ENCODE measurements at regions not wholly inside any gene's neighbourhood (a gene's known extent, or its start where the extent isn't known, plus 50 kb on each side); places are given as distances from the start of the nearest gene placed in this dataset.

DNA sequence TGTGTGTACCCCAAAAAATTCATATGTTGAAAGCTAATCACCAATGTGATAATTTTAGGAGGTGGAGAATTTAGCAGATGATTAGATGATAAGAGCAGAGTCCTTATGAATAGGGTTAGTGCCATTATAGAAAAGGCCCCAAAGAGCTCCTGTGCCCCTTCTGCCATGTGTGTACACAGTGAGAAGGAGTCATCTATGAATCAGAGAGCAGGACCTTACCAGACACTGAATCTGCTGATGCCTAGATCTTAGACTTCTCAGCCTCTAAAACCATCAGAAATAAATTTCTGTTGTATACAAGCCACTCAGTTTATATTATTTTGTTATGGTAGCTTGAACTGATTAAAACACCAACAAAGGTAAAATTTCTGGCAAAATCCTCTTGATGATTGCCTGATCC is 560.0 kb upstream of the CDH2 start:
- no peak overlapping the region for H3K9ac ChIP-seq (replicated peaks in 1 of 4; ENCODE audit: extremely low read depth in 1 of 4, low read depth in 3 of 4, low read length in 3 of 4)
- H2BK12ac ChIP-seq (ENCODE audit: low read depth, low read length): no peak overlapping the region
- H3K36me3 ChIP-seq (ENCODE audit: control insufficient read depth in 2 of 4, insufficient read depth in 4 of 4, low read length in 3 of 4): no peaks in the 10 kb centered on the region
- H3K27ac ChIP-seq (ENCODE audit: low read depth, low read length): no peak overlapping the region
- H4K20me1 ChIP-seq (replicated peaks in 1 of 2; ENCODE audit: control insufficient read depth in 1 of 2, insufficient read depth in 2 of 2, low read length in 2 of 2): no peaks in the 10 kb centered on the region
- CTCF ChIA-PET (ENCODE audit: partially characterized antibody): interaction anchor here (1.7 kb wide), 1 partner anchor 11 kb away, joined by 3 read pairs; no protein-coding TSS in a partner anchor
- H3K23ac ChIP-seq (ENCODE audit: insufficient read length): no peak overlapping the region
- H3K27me3 ChIP-seq (replicated peaks in 1 of 4; ENCODE audit: control insufficient read depth in 3 of 4, extremely low read depth in 1 of 4, insufficient read depth in 3 of 4, low read length in 3 of 4): no peaks in the 10 kb centered on the region
- FAIRE-seq: no peak
- no peak overlapping the region for H2BK20ac ChIP-seq (ENCODE audit: low read length)
- POLR2A ChIA-PET (ENCODE audit: partially characterized antibody): no interaction called here
- no peak overlapping the region for H3K4me3 ChIP-seq (ENCODE audit: extremely low read depth in 1 of 4, insufficient read depth in 2 of 4, low read depth in 3 of 4, low read length in 4 of 4)
- no peaks in the 10 kb centered on the region for H3K9me3 ChIP-seq (ENCODE audit: insufficient read depth in 2 of 2, low read depth in 1 of 2, low read length in 1 of 2)
- no peak overlapping the region for H3K4ac ChIP-seq (replicated peaks; ENCODE audit: insufficient read length, low read depth, low read length)
- H4K91ac ChIP-seq (replicated peaks; ENCODE audit: insufficient read length, low read length): no peak overlapping the region
- DNase-seq (ENCODE audit: low read depth in 1 of 2, low spot score in 2 of 2): no peak
- 0 out of 2 replicates have a peak, but pooled peaks cover 2% of the 10 kb centered on the region for H3K23me2 ChIP-seq (ENCODE audit: low read depth, low read length)
- no peak overlapping the region for H4K5ac ChIP-seq (ENCODE audit: insufficient read length, low read depth, low read length)
- no peak overlapping the region for H4K8ac ChIP-seq (ENCODE audit: extremely low read depth, insufficient read depth, low read length)
- no peak overlapping the region for H3K56ac ChIP-seq (replicated peaks; ENCODE audit: insufficient read length, low read depth, low read length)
- H2BK120ac ChIP-seq (replicated peaks; ENCODE audit: low read depth, low read length): no peak overlapping the region
- no peaks in the 10 kb centered on the region for H3K79me2 ChIP-seq (ENCODE audit: control insufficient read depth in 1 of 2, insufficient read depth in 2 of 2, low read length in 2 of 2)
- H2AK5ac ChIP-seq (ENCODE audit: low read depth, low read length): no peak overlapping the region
- no peak overlapping the region for H3K18ac ChIP-seq (ENCODE audit: extremely low read depth, low read length)
- H3K4me2 ChIP-seq (ENCODE audit: insufficient read depth in 1 of 2, low read depth in 2 of 2, low read length in 2 of 2): no peak overlapping the region
- H3K79me1 ChIP-seq (ENCODE audit: low read depth, low read length): no peaks in the 10 kb centered on the region
- H3K4me1 ChIP-seq (replicated peaks in 1 of 4; ENCODE audit: control insufficient read depth in 3 of 4, insufficient read depth in 4 of 4, low read length in 3 of 4): peaks cover 0 to 3% (median 0%) of the 10 kb centered on the region in 4 experiments; a peak in 1 of 7 replicates
- no peak overlapping the region for H2BK5ac ChIP-seq (ENCODE audit: low read depth, low read length)
- H2BK15ac ChIP-seq (ENCODE audit: low read length): no peak overlapping the region
- H2AFZ ChIP-seq (ENCODE audit: low read length): no peak overlapping the region
- no peak overlapping the region for H3K14ac ChIP-seq (ENCODE audit: insufficient read length)
- TF ChIP-seq RFX5 (IDR thresholded peaks at IDR 0.05; ENCODE audit: borderline replicate concordance, low read depth, low read length): no peak
- no peak for TF ChIP-seq TAF7 (optimal IDR thresholded peaks at IDR 0.05; ENCODE audit: borderline replicate concordance, low read depth, low read length)
- TF ChIP-seq RAD21 (IDR thresholded peaks at IDR 0.05 in 1 of 2, conservative IDR thresholded peaks at IDR 0.05 in 1 of 2; ENCODE audit: low read depth in 2 of 2, low read length in 2 of 2): no peak
- no peak for TF ChIP-seq HDAC6 (IDR thresholded peaks at IDR 0.05; ENCODE audit: low read depth, low read length)
- TF ChIP-seq YY1 (IDR thresholded peaks at IDR 0.05; ENCODE audit: low read depth, low read length): no peak
- TF ChIP-seq POLR2A (IDR thresholded peaks at IDR 0.05; ENCODE audit: control extremely low read depth in 1 of 2, low read depth in 2 of 2, low read length in 2 of 2): no peak
- TF ChIP-seq SUZ12 (IDR thresholded peaks at IDR 0.05; ENCODE audit: low read length): no peak
- TF ChIP-seq, protein P1, sequence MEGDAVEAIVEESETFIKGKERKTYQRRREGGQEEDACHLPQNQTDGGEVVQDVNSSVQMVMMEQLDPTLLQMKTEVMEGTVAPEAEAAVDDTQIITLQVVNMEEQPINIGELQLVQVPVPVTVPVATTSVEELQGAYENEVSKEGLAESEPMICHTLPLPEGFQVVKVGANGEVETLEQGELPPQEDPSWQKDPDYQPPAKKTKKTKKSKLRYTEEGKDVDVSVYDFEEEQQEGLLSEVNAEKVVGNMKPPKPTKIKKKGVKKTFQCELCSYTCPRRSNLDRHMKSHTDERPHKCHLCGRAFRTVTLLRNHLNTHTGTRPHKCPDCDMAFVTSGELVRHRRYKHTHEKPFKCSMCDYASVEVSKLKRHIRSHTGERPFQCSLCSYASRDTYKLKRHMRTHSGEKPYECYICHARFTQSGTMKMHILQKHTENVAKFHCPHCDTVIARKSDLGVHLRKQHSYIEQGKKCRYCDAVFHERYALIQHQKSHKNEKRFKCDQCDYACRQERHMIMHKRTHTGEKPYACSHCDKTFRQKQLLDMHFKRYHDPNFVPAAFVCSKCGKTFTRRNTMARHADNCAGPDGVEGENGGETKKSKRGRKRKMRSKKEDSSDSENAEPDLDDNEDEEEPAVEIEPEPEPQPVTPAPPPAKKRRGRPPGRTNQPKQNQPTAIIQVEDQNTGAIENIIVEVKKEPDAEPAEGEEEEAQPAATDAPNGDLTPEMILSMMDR (IDR thresholded peaks at IDR 0.05; ENCODE audit: control extremely low read depth in 1 of 3, insufficient read depth in 1 of 3, low read depth in 1 of 3, low read length in 3 of 3): no peak
- TF ChIP-seq CHD2 (IDR thresholded peaks at IDR 0.05; ENCODE audit: low read length): no peak
- no peak for TF ChIP-seq PHF8 (conservative IDR thresholded peaks at IDR 0.05; ENCODE audit: low read depth, low read length)
- no peak for TF ChIP-seq EGR1 (IDR thresholded peaks at IDR 0.05; ENCODE audit: borderline replicate concordance, low read depth, low read length)
